Kidney tubule cell (primary cell): ENCODE measurements at regions not wholly inside any gene's neighbourhood (a gene's known extent, or its start where the extent isn't known, plus 50 kb on each side); places are given as distances from the start of the nearest gene placed in this dataset.
"Not testable (repeated sequence)": the region's sequence is repeated elsewhere in the genome, so short reads cannot be mapped to it uniquely, and the experiment has no call there.

Source experiments
- DNase-seq: peaks from one replicate; pipeline ENCODE4 v3.0.0-alpha.2; 2018; ENCODE audit warnings: low spot score

DNA sequence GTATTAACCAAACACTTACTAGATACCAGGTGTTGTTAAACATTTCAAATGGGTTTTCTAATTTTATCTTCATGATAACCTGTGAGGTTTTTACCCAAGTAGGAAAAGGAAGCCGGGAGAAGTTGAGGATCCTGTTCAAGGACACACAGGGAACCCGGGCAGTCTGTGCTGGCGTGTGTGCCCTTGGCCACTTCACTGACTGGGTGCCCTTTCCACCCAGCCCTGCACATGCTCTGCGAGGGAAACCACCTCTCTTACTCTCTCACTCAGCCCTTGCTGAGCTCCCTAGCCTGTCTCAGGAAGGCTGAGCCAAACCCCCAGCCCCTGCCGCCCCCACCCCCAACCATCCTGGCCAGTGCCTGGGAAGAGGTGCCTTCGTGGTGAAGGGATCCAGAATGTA, 51.8 kb downstream of the TEX44 start:
- DNase-seq = no peak

DNA sequence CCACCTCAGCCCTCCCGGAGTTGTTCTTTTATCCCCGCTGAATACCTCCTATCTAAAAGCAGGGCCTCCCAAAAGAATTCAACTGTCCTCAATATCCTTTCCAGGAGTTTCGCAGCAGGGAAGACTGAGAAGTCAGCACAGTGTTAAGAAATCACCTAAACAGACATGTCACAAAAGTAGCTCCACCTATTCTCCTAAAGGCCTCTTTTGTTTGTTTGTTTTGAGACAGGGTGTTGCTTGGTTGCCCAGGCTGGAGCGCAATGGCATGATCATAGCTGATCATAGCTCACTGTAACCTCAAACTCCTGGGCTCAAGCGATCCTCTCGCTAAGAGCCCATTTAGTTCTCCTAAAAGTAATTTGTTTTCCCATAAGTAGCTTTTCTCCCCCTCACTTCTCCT, 53.8 kb downstream of the TEX44 start:
- no peak for DNase-seq

DNA sequence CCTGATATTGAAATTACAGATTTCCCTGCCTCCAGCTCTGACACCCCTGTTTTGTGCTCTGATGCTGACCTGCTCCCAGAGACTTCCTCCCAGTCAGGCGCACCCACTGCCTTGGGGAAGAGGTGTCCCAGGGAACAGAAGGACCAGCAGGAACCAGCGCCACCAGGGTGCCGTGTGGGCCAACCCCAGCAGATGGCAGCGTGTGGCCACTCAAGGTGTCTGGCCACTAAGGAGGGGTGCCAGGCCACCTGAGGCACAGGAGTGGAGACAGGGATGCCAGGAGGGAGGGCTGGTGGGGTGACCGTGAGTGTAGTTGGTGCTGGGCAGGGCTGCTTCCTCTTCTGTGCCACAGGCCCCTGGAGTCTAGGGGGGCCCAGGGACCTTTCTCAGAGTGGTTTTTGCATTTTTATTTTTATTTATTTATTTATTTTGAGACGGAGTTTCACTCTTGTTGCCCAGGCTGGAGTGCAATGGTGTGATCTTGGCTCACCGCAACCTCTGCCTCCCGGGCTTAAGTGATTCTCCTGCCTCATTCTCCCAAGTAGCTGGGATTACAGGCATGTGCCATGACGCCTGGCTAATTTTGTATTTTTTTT, 56.0 kb downstream of the TEX44 start:
- peak; percentile 75 for DNase-seq

DNA sequence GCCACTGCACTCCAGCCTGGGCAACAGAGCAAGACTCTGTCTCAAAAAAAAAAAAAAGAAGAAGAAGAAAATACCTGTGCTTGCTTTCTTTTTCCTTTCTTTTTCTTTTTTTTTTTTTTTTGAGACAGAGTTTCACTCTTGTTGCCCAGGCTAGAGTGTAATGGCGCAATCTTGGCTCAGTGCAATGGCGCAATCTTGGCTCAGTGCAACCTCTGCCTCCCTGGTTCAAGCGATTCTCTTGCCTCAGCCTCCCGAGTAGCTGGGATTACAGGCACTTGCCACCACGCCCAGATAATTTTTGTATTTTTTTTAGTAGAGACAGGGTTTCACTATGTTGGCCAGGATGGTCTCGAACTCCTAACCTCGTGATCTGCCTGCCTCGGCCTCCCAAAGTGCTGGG, 56.8 kb upstream of the PTMA start:
- not testable (repeated sequence) for DNase-seq

DNA sequence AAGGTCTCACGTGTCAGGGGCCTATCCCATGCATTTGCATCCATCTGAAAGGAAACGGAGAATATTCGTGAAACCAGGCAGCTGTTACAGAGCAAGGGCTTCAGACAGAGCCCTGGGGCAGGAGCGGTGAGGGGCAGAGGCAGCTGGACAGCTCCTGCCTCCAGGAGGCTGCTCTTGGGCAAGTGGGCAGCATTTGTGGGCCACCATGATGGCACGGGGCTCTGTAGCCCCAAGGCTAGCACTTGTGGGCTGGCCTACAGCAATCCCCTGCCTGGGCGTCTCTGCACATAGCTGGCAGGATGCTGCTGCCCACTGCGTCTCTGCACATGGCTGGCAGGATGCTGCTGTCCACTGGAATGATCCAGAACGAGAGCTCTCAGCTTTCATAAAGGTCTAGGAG, 52.8 kb upstream of the PTMA start:
- no peak for DNase-seq

DNA sequence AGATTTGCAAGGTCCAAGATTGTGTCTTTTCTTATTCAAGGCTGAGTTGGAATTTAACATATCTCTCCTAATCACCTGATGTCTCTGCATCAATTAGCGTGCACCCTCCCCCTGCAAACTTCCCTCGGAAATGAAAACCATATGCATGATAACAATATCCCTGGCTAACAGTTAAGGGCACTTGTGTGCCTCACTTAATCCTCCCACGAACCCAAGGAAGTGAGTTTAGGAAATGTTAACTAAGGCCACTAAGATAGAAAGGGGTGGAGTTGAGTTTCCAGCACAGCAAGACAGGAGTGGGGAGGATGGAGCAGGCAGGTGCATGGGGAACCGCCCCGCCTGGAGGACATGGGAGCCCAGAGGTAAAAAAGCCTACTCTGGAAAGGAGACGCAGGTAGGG, 52.4 kb upstream of the PTMA start:
- DNase-seq = no peak
